GM18511 (cell line): ENCODE measurements at regions not wholly inside any gene's neighbourhood (a gene's known extent, or its start where the extent isn't known, plus 50 kb on each side); places are given as distances from the start of the nearest gene placed in this dataset.

Experiments
- ATAC-seq: cut with Tn5 transposase; IDR thresholded peaks from one replicate; pipeline ENCODE4 v1.9.1; 2021; ENCODE audit warnings: mild to moderate bottlenecking, moderate library complexity; ENCODE audit not compliant: unreplicated experiment

GRCh38 chr2:40760071-40760666, 308.3 kb upstream of the SLC8A1 start:
- ATAC-seq, result peak; percentile 54

- no peak for ATAC-seq
Measured at GRCh38 chr2:40773291-40773690, 321.4 kb upstream of the SLC8A1 start.

- no peak for ATAC-seq
Measured at GRCh38 chr2:40783704-40784103, 331.8 kb upstream of the SLC8A1 start.

GRCh38 chr2:40786636-40787035, 334.7 kb upstream of the SLC8A1 start:
- ATAC-seq, result no peak

GRCh38 chr2:40797120-40797519, 345.2 kb upstream of the SLC8A1 start:
- ATAC-seq, result no peak

- ATAC-seq, result no peak
Measured at GRCh38 chr2:40803900-40804299, 352.0 kb upstream of the SLC8A1 start.

- no peak for ATAC-seq
Measured at GRCh38 chr2:40809156-40809555, 357.3 kb upstream of the SLC8A1 start.

- ATAC-seq, result no peak
Measured at GRCh38 chr2:40814616-40815015, 362.7 kb upstream of the SLC8A1 start.

GRCh38 chr2:40820319-40820718, 368.4 kb upstream of the SLC8A1 start:
- ATAC-seq, result no peak

GRCh38 chr2:40823478-40823877, 371.6 kb upstream of the SLC8A1 start:
- ATAC-seq, result no peak

GRCh38 chr2:40824278-40824677, 372.4 kb upstream of the SLC8A1 start:
- no peak for ATAC-seq

- ATAC-seq, result no peak
Measured at GRCh38 chr2:40827392-40827791, 375.5 kb upstream of the SLC8A1 start.

GRCh38 chr2:40831321-40831873, 379.5 kb upstream of the SLC8A1 start:
- ATAC-seq, result no peak

- no peak for ATAC-seq
Measured at GRCh38 chr2:40841856-40842255, 390.0 kb upstream of the SLC8A1 start.

GRCh38 chr2:40844353-40845277, 392.7 kb upstream of the SLC8A1 start:
- ATAC-seq, result no peak

GRCh38 chr2:40851661-40852060, 399.8 kb upstream of the SLC8A1 start:
- no peak for ATAC-seq

GRCh38 chr2:40859617-40860016, 407.7 kb upstream of the SLC8A1 start:
- ATAC-seq, result no peak

GRCh38 chr2:40867829-40868228, 415.9 kb upstream of the SLC8A1 start:
- no peak for ATAC-seq

GRCh38 chr2:40872580-40872979, 420.7 kb upstream of the SLC8A1 start:
- no peak for ATAC-seq

GRCh38 chr2:40874380-40874779, 422.5 kb upstream of the SLC8A1 start:
- no peak for ATAC-seq

- ATAC-seq, result no peak
Measured at GRCh38 chr2:40877734-40878288, 425.9 kb upstream of the SLC8A1 start.

GRCh38 chr2:40879305-40879704, 427.4 kb upstream of the SLC8A1 start:
- no peak for ATAC-seq
